Stimulated activated naive CD4-positive, alpha-beta T cell (primary cell): ENCODE measurements at regions not wholly inside any gene's neighbourhood (a gene's known extent, or its start where the extent isn't known, plus 50 kb on each side); places are given as distances from the start of the nearest gene placed in this dataset.

Experiments
- DNase-seq, 6 experiments: peaks; one replicate each; lab custom pipeline; 2025; lab: John Stamatoyannopoulos, UW

DNA sequence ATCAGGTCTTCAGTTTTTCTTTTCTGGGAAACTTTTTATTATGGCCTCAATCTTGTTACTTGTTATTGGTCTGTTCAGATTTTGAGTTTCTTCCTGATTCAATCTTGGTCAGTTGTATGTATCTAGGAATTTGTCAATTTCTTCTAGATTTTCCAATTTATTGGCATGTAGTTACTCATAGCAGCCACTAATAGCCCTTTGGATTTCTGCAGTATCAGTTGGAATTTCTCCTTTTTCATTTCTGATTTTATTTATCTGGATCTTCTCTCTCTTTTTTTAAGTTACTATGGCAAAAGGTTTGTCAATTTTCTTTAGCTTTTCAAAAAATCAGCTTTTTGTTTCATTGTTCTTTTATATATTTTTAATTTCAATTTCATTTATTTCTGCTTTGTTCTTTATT lies 419.6 kb upstream of the KIRREL3 start:
- DNase-seq: no peak

DNA sequence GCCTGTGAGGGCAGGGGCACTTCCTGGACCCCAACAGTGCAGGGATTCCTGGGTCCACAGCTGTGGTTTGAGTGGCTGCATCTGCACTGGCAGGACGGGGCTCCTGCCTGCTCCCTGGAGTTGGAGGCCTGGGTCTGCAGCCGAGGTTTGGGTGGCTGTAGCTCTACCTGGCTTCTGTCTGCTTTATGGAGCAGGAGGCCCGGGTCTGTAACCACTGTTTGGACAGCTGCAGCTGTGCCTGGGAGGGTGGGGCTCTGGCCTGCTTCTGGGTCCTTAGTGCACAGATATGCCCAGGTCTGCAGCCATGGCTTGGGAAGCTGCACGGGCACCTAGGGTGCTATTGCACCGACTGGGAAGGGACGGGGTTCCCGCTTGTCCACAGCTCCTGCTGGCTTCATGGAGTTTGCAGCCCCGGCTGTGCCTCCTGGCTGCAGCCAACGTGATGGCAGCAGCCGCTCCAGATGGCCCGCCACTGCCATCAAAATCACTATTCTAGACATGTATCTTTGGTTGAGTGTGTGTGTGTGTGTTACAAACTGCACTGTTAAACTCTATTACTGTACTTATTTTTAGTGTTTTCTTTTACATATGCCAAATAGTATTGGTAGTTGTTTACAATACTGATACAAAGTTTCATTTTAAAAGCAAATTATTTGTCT lies 412.3 kb upstream of the KIRREL3 start:
- DNase-seq: no peak

- no peak for DNase-seq
These were observed 411.7 kb upstream of the KIRREL3 start for GRCh38 chr11:127412234-127412633.

- no peak for DNase-seq
These were observed 410.7 kb upstream of the KIRREL3 start for GRCh38 chr11:127411283-127411682.

DNA sequence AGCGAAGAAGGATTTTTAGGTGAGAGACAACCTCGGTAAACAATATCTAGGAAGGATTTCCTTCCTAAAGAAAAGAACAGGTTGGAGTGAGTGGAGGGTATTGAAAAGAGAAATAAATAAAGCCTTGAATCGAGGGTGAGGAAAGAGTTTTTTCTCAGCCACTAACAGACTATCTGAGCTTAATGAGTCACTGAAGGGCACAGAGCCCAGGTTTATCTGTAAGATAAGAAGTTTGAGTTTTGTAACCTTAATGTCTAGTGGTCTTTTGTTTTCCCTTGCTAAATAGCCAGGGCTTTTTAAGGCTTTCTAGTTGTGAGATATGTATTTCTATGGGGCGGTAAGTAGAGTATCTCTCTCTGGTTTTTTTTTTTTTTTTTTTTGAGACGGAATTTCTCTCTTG lies 394.5 kb upstream of the KIRREL3 start:
- DNase-seq: no peak

- no peak for DNase-seq
These were observed 393.0 kb upstream of the KIRREL3 start for GRCh38 chr11:127393460-127393997.

- DNase-seq: no peak
These were observed 392.0 kb upstream of the KIRREL3 start for GRCh38 chr11:127392575-127392974.

- no peak for DNase-seq
These were observed 389.9 kb upstream of the KIRREL3 start for GRCh38 chr11:127390465-127390864.

DNA sequence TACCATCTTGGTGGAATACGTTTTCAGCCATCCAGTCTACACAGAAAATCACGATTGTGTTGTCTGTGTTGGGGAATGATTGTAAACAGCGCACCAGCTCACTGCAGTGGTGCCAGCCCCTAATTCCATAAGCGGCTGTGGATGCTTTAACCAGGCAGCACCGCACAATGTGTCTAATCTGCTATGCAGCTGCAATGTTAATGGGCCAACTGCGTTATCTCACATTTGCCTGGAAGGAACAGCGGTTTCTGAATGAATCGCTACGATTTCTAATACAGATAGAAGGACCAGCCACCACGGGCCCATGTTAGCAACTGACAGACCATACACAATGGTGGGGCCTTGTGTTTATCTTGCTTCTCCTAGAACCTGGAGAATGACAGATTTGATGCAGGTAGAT lies 384.5 kb upstream of the KIRREL3 start:
- no peak for DNase-seq

DNA sequence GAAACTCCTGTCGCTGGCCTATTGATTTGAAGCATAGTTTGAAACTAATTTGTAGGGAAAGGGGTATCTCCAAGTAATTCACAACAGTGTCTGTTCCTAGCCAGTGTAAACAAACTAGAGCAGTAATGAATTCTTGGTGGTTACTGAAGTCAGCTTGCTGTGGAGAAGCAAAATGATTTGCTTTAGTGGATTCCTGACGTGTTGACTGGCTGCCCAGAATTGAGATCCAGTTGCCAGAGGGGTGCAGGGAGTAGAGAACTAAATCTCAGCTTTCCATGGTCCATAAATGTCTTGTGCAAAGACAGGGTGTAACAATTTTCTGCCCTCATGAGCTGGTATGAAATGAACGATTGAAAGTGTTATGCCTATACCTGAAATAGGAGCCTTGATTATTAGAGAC lies 382.5 kb upstream of the KIRREL3 start:
- DNase-seq: no peak

- no peak for DNase-seq
These were observed 380.7 kb upstream of the KIRREL3 start for GRCh38 chr11:127381247-127381646.

- no peak for DNase-seq
These were observed 379.1 kb upstream of the KIRREL3 start for GRCh38 chr11:127379686-127380085.

GRCh38 chr11:127376301-127376700 lies 375.7 kb upstream of the KIRREL3 start:
- DNase-seq: no peak

DNA sequence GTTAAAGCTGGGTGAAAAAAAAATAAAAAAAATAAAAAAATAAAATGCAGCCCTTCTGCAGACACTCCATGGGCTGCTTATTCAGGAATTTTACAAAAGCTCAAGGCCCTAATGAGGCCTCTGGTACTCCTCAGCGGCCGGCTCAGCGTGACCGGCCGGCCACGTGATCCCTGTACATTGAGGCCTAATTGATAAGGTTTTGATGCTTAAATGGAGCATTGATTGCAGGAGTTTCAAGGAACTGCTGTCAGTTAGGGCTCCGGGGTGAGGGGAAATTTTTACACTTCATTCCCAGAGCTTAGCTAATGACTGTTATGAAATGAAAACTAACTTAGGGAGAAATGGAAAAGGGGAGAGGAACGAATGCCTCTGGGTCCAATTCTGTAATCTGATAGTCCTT lies 368.8 kb upstream of the KIRREL3 start:
- no peak for DNase-seq

DNA sequence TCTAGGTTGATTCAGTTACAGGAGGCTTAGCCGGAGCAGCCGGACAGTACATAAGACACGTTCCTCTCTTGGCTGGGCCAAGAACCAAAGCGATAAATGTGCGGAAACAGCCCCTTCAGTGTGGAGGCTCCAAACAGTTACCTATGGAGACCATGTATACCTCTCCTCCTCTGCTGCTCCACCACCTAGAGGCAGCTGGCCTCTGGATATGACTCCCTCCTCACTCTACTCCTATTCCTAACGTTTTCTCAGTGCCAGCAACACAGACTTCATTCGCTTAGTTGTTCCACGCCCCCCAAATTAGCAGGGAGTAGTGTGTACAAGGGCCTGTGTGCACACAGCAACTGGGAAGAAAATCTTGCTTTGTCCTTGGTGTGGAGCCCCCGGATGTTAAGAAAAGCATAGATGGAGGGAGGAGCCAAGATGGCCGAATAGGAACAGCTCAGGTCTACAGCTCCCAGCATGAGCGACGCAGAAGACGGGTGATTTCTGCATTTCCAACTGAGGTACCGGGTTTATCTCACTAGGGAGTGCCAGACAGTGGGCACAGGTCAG lies 362.3 kb upstream of the KIRREL3 start:
- DNase-seq: no peak

GRCh38 chr11:127358160-127358559 lies 357.6 kb upstream of the KIRREL3 start:
- no peak for DNase-seq

DNA sequence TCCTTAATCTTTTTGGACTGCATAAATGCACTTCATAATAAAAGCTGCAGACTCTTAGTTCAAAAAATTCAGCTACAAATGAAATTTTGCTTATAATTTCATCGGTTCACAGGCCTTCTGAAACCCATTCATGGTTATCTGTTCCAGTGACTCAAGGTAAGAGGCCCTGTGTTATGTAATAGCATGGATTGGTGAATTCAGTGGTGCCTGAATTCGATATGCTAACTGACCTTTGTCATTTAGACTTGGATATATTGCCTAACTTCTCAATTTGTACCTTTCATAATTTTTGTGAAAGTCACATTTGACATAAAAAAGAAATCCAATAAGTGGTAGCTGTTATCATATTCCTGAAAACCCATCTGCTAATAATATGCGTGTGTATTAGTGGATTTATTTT lies 349.9 kb upstream of the KIRREL3 start:
- no peak for DNase-seq

- DNase-seq: peak in 1 of 6 experiments; percentile 7
These were observed 345.4 kb upstream of the KIRREL3 start for GRCh38 chr11:127345819-127346459.

GRCh38 chr11:127340438-127340837 lies 339.9 kb upstream of the KIRREL3 start:
- no peak for DNase-seq

DNA sequence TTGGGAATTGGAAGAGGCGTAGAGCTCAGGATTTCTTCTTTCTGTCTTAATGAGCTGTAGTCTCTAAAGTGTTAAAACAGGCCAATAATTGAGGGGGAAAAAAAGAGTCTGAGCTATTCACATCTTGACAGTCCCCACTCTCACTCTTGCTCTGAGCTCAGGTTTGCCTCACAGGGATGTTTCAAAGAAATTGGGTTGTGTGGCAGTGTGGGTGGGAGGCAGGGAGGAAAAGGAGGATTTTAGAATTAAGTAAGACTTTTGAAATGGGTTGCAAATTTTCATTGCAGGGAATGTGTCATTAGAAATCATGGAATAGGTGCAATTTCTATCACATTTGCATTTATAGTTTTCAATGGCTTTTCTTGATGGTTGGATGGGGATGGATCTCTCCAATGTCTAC lies 338.8 kb upstream of the KIRREL3 start:
- no peak for DNase-seq

DNA sequence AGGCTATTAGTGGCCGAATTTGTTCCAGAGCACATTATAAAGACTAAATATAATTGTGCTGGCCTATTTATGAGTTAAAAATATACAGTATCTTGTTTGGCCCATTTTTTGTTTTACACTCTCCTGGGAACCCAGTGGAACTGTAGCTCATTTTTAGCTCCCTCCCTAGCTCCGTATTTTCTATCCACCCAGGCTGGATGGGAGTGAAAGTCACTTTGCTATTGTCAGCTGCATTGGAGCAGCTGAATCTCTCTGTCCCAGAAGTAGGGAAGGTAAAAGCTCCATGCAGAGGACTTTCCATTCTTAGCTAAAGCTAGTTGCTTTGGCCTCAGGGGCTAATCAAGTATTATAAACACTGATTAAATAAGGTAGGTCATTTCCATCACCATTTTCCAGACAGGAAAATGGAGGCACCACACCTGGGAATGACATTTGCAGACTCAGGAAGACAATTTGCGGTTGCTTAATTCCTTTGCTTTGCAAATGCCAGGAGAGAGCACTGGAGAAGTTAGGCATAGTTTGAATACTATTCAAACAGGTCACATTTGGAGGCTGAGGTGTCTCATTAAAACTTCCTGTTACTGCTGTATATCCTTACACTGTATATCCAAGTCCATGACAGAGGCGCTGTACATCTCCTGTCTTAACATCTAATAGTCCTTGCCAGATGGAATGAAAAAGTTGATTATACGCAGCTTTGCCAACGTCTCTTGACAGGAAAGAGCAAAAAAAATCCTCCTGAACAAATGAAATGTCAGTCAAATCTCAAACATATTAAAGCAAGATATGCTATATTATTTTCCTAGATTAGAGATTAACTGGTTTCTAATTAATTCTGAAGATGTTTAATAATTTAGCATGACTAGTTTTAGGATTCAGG lies 338.1 kb upstream of the KIRREL3 start:
- DNase-seq: no peak

GRCh38 chr11:127334466-127334865 lies 333.9 kb upstream of the KIRREL3 start:
- DNase-seq: no peak
